HuH-7.5 (cell line): ENCODE measurements at regions not wholly inside any gene's neighbourhood (a gene's known extent, or its start where the extent isn't known, plus 50 kb on each side); places are given as distances from the start of the nearest gene placed in this dataset.
"Not testable (repeated sequence)": the region's sequence is repeated elsewhere in the genome, so short reads cannot be mapped to it uniquely, and the experiment has no call there.

Source experiments
- DNase-seq: peaks from one replicate; pipeline ENCODE4 v3.0.0; 2011; ENCODE audit warnings: low spot score

DNA sequence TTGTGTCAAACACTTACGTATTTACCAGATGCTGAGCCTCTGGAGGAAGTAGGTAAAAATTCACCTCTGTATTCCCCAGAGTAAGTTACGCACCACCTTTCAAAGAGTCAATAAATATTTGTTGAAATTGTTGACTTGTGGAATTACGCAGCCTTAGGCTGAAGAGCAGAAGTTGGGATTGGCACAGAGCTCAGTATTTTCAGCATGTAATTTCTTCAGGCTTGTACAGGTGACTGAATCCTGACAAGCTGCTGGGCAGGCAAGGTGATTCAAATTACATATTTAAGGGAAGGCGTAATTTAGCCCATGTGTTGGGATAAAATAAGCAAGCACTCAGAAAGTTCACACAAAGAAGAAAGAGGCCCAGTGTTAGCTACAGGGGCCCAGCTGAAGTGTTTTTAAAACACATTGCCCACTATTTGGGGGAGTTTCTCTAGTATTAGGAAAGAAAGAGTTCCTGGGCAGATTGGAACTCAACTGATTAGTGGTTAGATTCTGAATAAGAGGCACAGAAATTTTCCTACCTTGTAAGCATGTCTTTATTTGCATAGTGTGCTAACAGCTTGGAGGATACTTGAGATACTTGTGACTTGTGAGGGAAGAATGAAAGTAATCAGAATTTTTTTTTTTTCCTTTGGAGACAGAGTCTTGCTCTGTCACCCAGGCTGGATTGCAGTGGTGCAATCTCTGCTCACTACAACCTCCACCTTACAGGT is 165.3 kb upstream of the FBXL7 start:
- no peak for DNase-seq

GRCh38 chr5:15333091-15333490 is 166.9 kb upstream of the FBXL7 start:
- no peak for DNase-seq

DNA sequence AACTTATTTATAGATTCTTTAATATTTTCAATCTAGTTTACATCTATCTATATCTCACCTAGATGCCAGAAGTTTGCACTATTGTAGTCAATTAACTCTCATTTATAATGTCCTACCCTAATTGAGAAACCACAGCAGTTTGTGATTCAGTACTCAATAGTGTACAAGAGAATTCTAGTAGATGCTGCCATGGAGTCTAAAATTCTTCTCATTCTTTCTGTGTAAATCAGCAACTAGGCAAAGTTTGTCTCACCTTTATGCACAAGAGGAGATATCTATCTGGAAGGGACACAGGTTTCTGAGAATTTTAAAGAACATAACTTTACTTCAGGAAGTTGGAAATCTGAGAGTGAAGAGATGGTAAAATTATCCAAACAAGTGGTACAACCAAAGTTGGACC is 173.0 kb upstream of the FBXL7 start:
- DNase-seq = no peak

- DNase-seq = no peak
Observed at GRCh38 chr5:15326471-15326870, 173.5 kb upstream of the FBXL7 start.

- no peak for DNase-seq
Observed at GRCh38 chr5:15322421-15322820, 177.6 kb upstream of the FBXL7 start.

DNA sequence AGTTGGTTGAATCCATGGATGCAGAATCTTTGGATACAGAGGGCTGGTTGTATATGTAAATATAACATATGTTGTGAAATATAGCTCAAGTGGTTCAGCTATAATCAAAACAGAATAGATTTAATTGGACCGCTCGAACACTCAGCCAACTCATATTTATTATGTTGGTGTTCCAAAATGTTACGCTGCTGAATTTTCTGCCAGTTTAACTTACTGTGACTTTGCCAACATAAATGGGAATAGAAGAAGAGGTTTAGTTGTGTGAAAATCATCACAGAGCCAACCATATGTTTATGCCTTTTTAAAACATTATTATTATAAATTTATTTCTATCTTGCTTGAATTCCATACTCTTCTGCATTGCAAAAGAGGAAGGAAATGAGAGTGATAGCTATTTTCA is 178.2 kb upstream of the FBXL7 start:
- DNase-seq = no peak

DNA sequence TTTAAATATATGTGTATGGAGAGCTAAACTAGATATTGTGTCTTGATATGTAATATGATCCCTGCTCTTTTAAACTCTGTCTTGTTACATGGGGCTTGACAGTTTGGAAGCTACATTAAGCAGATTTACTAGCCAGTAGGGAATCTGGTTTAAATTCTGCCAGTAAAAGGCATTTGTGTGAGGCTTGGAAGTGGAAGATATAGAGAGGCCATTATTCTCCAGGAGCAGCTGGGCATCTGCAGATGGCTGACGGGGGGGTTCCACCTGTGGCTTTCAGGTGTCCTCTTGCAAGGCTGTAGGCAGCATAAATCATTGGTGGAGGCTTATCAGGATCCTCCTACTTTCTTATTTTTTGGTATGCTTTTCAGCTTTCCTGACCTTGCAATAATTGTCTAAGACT is 179.1 kb upstream of the FBXL7 start:
- no peak for DNase-seq

DNA sequence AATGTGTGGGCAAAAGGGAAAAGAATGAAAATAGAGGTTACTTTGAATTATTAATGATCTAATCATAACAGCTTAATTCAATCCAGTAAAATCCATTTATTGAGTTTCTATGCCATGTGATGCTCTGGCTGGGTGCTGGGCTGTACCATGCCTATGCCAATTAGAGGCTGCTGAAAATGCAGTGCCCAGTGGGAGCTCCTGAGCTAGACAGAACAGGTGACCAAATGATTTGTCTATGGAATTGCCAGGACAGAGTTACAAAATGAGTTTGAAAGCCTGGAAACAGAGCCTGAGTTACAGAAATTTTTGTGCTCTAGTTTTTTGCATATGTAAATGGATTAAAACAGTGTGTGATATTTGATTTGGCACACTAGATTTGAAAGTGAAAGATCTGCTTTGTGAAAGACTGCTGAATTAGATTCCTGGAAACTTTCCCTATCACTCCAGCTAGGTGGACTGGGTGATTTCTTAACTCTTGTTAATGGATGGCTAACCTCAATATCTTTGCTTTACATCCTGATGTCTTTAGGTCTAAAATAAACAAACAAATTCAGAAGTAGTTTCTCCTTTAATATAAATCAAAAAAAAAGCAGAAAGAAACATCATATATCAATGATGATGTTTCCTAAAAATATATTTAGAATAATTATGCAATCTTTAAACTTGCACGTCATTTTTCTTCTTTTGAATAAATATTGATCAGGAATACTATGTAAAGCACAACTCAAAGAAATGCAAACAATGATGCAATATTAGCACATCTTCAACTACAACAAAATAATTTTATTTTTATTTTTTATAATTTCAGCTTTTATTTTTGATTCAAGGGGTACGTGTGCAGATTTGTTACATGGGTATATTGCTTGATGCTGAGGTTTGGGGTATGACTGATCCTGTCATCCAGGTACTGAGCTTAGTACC is 194.8 kb upstream of the FBXL7 start:
- DNase-seq = no peak

GRCh38 chr5:15304066-15304731 is 195.8 kb upstream of the FBXL7 start:
- no peak for DNase-seq

GRCh38 chr5:15300141-15300540 is 199.8 kb upstream of the FBXL7 start:
- DNase-seq = no peak

GRCh38 chr5:15290953-15291352 is 209.0 kb upstream of the FBXL7 start:
- no peak for DNase-seq

DNA sequence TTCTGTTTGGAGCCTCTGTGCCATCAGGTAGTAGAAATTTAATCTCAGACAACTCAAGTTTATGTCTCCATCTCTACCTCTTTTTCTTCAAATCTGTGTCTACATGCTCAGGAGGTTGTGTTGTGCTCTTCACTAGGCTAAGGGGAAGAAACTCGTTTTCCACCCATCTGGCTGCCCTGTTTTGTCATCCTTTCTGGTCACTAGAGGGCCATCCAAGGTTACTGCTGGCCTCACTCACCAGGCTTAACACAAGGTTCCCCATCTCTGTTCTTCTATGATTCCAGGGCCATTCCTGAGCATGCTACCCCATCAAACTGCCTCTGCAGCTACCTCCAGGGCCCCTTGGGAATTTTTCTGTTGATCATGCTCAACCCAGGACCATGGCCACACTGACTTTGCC is 213.3 kb upstream of the FBXL7 start:
- no peak for DNase-seq

DNA sequence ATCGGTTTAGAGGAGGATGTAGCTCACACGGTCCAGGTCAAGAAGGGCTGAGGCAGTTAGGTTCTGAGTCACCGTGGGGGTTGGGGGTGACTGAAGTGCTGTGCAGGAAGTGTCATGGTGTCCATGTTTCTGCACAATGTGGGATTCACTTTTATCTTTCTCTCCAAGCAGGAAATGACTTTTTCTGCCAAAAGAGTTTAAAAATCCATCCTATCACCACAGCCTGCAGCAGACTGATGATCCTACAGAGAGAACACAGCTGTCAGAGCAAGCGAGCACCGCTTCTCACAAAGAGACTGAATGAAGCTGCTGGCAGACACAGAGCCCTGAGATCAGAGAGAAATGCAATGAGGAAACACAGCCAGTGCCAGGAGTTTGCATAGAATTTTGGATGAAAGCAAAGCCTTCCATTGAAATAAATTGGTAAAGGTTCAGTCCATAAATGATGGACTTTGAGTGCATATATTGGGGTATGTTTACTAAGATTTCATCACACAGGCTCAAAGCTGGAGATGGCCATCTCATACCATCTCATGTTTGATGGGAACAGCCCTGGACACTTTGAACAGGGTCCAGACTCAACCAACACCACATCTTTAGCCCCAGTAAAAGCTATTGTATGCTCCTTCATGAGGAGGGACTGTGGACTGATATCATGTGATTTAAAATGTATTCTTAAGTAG is 213.9 kb upstream of the FBXL7 start:
- no peak for DNase-seq

DNA sequence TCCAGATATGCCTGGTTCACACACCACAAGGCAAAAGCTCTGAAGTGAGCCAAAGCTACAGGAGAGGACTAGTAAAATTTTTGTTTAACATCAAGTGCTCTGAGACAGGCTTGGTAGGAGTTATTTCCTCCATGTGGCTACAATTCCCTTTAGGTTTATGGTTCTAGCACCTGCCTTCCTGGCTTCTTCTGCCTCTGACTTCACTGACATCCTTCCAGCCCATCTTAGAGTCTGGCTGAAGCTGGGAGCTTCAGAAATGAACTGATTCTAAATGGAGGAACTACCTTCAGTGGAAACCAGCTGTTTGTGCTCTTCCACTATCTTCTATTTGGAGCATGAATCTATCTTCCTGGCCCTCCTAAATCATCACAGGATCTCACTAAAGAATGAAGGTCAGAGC is 215.3 kb upstream of the FBXL7 start:
- DNase-seq = no peak

- DNase-seq = no peak
Observed at GRCh38 chr5:15283076-15283475, 216.9 kb upstream of the FBXL7 start.

GRCh38 chr5:15282611-15283010 is 217.4 kb upstream of the FBXL7 start:
- no peak for DNase-seq

DNA sequence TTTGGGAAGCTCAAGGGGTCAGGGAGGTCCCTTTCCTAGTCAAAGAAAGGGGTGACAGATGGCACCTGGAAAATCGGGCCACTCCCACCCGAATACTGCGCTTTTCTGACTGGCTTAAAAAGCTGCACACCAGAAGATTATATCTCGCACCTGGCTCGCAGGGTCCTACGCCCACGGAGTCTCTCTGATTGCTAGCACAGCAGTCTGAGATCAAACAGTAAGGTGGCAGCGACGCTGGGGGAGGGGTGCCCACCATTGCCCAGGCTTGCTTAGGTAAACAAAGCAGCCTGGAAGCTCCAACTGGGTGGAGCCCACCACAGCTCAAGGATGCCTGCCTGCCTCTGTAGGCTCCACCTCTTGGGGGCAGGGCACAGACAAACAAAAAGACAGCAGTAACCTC is 228.4 kb upstream of the FBXL7 start:
- DNase-seq = not testable (repeated sequence)

DNA sequence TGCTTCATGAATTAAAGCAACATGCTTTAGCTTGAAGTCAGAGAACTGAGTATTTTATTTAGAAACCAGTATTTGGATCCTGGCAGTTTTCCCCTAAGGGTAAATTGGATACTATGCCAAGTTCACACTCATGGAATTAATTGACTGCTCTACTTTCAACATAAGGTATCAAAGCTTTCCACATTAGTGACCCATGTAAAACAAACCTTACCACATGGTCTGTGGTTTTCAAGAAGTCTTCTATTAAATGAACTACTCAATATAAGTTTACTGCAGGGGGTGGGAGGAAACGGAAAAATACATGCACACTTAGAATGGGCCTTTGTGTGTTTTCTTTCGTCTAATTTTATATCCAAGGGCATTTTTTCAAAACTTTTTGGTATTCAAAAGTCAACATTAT is 232.0 kb upstream of the FBXL7 start:
- no peak for DNase-seq

- DNase-seq = no peak
Observed at GRCh38 chr5:15266841-15267240, 233.1 kb upstream of the FBXL7 start.

DNA sequence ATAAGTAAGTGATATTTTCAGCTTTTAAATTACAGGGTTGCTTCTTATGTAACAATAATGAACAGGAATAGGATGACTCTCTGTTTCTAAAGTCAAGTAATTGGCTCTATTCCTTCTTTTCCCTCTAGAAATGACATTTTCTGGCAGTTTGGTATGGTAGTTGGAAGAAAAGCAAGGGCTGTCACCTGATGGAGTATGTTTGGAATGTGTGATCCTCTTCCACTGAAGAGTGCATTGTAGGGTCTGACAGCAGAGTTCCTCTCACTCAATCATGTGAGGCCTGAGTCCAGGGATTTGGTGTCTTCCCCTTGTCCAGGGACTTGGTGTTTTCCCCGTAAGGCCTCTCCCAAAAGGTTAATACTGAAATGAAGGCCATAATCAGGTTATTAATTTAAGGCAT is 233.8 kb upstream of the FBXL7 start:
- no peak for DNase-seq

- no peak for DNase-seq
Observed at GRCh38 chr5:15263942-15264341, 236.0 kb upstream of the FBXL7 start.

- no peak for DNase-seq
Observed at GRCh38 chr5:15263406-15263805, 236.6 kb upstream of the FBXL7 start.
